PFSK-1 (cell line): ENCODE measurements at regions not wholly inside any gene's neighbourhood (a gene's known extent, or its start where the extent isn't known, plus 50 kb on each side); places are given as distances from the start of the nearest gene placed in this dataset.

Experiments used
- SIN3A ChIP-seq: IDR thresholded peaks from 2 replicates; pipeline ENCODE4 v1.6.1; 2012; ENCODE audit warnings: mild to moderate bottlenecking, low read length, moderate library complexity, borderline replicate concordance; ENCODE audit not compliant: insufficient read depth
- TAF1 ChIP-seq: IDR thresholded peaks from 2 replicates; pipeline ENCODE4 v1.6.1; 2012; ENCODE audit warnings: low read length, control low read depth, borderline replicate concordance; ENCODE audit not compliant: insufficient read depth

GRCh38 chr5:57940879-57941278 lies 458.3 kb upstream of the ACTBL2 start:
- TF ChIP-seq TAF1 (no peak), SIN3A (no peak)
